OCI-LY3 (cell line): ENCODE measurements at regions not wholly inside any gene's neighbourhood (a gene's known extent, or its start where the extent isn't known, plus 50 kb on each side); places are given as distances from the start of the nearest gene placed in this dataset.

ENCODE experiments used
- H2AFZ ChIP-seq: fragments of 200-600, 300-600 bp; shearing (Covaris generic); 2 replicates; pipeline ENCODE4 v1.6.0; 2014; ENCODE audit warnings: antibody characterized with exemption, low read depth, low read length
- H3K27ac ChIP-seq: fragments of 200-600, 300-600 bp; sonication (generic); 2 replicates; pipeline ENCODE4 v1.5.1; 2014; ENCODE audit warnings: mild to moderate bottlenecking, low read length, moderate library complexity, mixed read lengths
- H3K27me3 ChIP-seq: fragments of 200-600, 300-600 bp; sonication (generic); 2 replicates; pipeline ENCODE4 v1.6.1; 2014; ENCODE audit warnings: low read depth, low read length, mixed read lengths
- H3K36me3 ChIP-seq: fragments of 200-600, 300-600 bp; sonication (generic); replicated peaks from 2 replicates; pipeline ENCODE3; 2014; ENCODE audit warnings: low read depth, low read length, mixed read lengths
- H3K4me1 ChIP-seq: fragments of 300-600, 200-600 bp; sonication (generic); 2 replicates; pipeline ENCODE4 v1.6.1; 2014; ENCODE audit warnings: low read length, mixed read lengths
- H3K4me2 ChIP-seq: fragments of 200-600, 300-600 bp; sonication (generic); 2 replicates; pipeline ENCODE4 v1.6.1; 2014; ENCODE audit warnings: low read length, mixed read lengths
- H3K4me3 ChIP-seq: fragments of 300-600, 200-600 bp; sonication (generic); 2 replicates; pipeline ENCODE4 v1.5.1; 2014; ENCODE audit warnings: antibody characterized with exemption, mild to moderate bottlenecking, low read length, moderate library complexity
- H3K79me2 ChIP-seq: fragments of 300-600, 200-600 bp; shearing (Covaris generic); 2 replicates; pipeline ENCODE4 v1.6.1; 2014; ENCODE audit warnings: mild to moderate bottlenecking, low read length, mixed read lengths
- H3K9ac ChIP-seq: fragments of 300-600, 200-600 bp; shearing (Covaris generic); 2 replicates; pipeline ENCODE4 v1.6.0; 2014; ENCODE audit warnings: mild to moderate bottlenecking, low read length, moderate library complexity
- H3K9me3 ChIP-seq: fragments of 200-600, 300-600 bp; shearing (Covaris generic); 2 replicates; pipeline ENCODE4 v1.6.1; 2014; ENCODE audit warnings: low read length, mixed read lengths; ENCODE audit not compliant: insufficient read depth
- H4K20me1 ChIP-seq: fragments of 200-600, 300-600 bp; sonication (generic); 2 replicates; pipeline ENCODE4 v1.6.1; 2016; ENCODE audit warnings: low read length, mixed read lengths; ENCODE audit not compliant: insufficient read depth
- EZH2phosphoT487 ChIP-seq: fragments of 200-600 bp; shearing (Covaris generic); IDR thresholded peaks from 2 replicates; pipeline ENCODE4 v1.6.1; 2018; ENCODE audit warnings: antibody characterized with exemption, mixed run types, low read depth
- TF ChIP-seq, protein P1 (sequence below): fragments of 200-600, 300-600 bp; sonication (generic); IDR thresholded peaks from 2 replicates; pipeline ENCODE4 v1.5.1; 2014; ENCODE audit warnings: antibody characterized with exemption, low read length, low read depth

DNA sequence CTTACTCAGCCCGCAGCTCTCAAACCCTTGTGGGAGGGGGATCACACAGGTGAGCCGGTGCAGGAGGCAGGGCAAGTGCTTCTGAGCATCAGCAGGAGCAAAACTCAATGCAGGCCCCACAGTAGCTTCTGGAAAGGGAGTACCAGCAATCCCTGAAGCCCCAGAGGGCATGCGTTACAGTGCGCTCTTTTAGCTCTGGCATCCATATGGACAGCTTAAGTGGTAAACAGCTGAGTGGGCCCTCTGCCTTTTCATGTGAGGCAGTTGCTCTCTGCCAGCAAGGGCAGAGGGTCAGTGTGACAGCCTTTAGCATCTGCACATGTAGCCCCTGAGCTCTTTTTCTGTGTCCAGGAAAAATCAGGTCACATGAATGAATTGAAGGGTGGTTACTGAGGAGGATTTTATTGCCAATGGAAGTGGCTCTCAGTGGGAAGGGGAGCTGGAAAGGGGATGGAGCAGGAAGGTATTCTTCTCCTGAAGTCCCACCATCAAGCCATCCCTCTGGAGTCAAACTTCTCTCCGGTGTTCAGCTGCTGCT, 464.3 kb upstream of the THRB start:
- no peak overlapping the region for H3K9ac ChIP-seq
- no peak overlapping the region for H2AFZ ChIP-seq
- no peak overlapping the region for H3K4me3 ChIP-seq
- H3K27ac ChIP-seq = no peak overlapping the region
- no peak overlapping the region for H3K4me2 ChIP-seq
- no peaks in the 10 kb centered on the region for H3K4me1 ChIP-seq
- no peaks in the 10 kb centered on the region for H4K20me1 ChIP-seq
- H3K27me3 ChIP-seq = peaks cover 10% of the 10 kb centered on the region; the same call in 1 of the 2 replicates
- H3K36me3 ChIP-seq = no peaks in the 10 kb centered on the region
- no peaks in the 10 kb centered on the region for H3K9me3 ChIP-seq
- TF ChIP-seq, protein P1, sequence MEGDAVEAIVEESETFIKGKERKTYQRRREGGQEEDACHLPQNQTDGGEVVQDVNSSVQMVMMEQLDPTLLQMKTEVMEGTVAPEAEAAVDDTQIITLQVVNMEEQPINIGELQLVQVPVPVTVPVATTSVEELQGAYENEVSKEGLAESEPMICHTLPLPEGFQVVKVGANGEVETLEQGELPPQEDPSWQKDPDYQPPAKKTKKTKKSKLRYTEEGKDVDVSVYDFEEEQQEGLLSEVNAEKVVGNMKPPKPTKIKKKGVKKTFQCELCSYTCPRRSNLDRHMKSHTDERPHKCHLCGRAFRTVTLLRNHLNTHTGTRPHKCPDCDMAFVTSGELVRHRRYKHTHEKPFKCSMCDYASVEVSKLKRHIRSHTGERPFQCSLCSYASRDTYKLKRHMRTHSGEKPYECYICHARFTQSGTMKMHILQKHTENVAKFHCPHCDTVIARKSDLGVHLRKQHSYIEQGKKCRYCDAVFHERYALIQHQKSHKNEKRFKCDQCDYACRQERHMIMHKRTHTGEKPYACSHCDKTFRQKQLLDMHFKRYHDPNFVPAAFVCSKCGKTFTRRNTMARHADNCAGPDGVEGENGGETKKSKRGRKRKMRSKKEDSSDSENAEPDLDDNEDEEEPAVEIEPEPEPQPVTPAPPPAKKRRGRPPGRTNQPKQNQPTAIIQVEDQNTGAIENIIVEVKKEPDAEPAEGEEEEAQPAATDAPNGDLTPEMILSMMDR = no peak
- no peak for TF ChIP-seq EZH2phosphoT487
- H3K79me2 ChIP-seq = no peaks in the 10 kb centered on the region

GRCh38 chr3:24963762-24964625, 464.1 kb upstream of the RARB start:
- H3K4me1 ChIP-seq = no peaks in the 10 kb centered on the region
- TF ChIP-seq, protein P1 = peak; percentile 70
- TF ChIP-seq EZH2phosphoT487 = no peak
- no peaks in the 10 kb centered on the region for H3K9me3 ChIP-seq
- H4K20me1 ChIP-seq = no peaks in the 10 kb centered on the region
- no peak overlapping the region for H3K4me2 ChIP-seq
- H3K27ac ChIP-seq = no peak overlapping the region
- H3K4me3 ChIP-seq = no peak overlapping the region
- H2AFZ ChIP-seq = no peak overlapping the region
- no peaks in the 10 kb centered on the region for H3K79me2 ChIP-seq
- no peaks in the 10 kb centered on the region for H3K36me3 ChIP-seq
- no peak overlapping the region for H3K9ac ChIP-seq
- H3K27me3 ChIP-seq = no peaks in the 10 kb centered on the region

GRCh38 chr3:24965706-24966385, 462.2 kb upstream of the RARB start:
- H3K9me3 ChIP-seq = no peaks in the 10 kb centered on the region
- H3K79me2 ChIP-seq = no peaks in the 10 kb centered on the region
- no peak overlapping the region for H3K4me3 ChIP-seq
- no peaks in the 10 kb centered on the region for H3K36me3 ChIP-seq
- H3K4me2 ChIP-seq = no peak overlapping the region
- H3K9ac ChIP-seq = no peak overlapping the region
- TF ChIP-seq, protein P1 = no peak
- TF ChIP-seq EZH2phosphoT487 = no peak
- no peak overlapping the region for H3K27ac ChIP-seq
- H4K20me1 ChIP-seq = no peaks in the 10 kb centered on the region
- H2AFZ ChIP-seq = no peak overlapping the region
- no peaks in the 10 kb centered on the region for H3K4me1 ChIP-seq
- no peaks in the 10 kb centered on the region for H3K27me3 ChIP-seq

DNA sequence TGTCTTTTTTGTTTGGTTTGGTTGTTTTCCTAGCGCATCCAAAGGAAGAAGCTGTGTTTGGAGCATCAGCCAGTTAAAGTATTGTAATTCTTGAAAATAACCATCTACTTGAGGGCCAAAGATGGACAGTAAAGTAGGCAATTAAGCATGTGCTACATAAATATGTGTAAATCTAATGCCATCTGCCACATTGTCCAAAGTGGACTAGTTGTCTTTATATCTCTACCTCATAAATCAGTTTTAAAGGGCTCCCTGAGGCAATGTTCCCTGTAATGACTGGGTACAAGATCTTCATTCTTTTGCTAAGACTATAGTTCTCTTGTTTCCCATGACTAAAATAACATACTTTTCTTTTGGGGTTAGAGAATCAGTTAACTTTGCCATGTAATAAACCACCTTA, 460.0 kb upstream of the RARB start:
- H3K27me3 ChIP-seq = no peaks in the 10 kb centered on the region
- H3K9ac ChIP-seq = no peak overlapping the region
- H3K4me1 ChIP-seq = no peaks in the 10 kb centered on the region
- TF ChIP-seq EZH2phosphoT487 = no peak
- TF ChIP-seq, protein P1 = no peak
- H3K4me3 ChIP-seq = no peak overlapping the region
- H2AFZ ChIP-seq = no peak overlapping the region
- no peaks in the 10 kb centered on the region for H3K36me3 ChIP-seq
- no peaks in the 10 kb centered on the region for H4K20me1 ChIP-seq
- no peaks in the 10 kb centered on the region for H3K9me3 ChIP-seq
- no peak overlapping the region for H3K4me2 ChIP-seq
- no peak overlapping the region for H3K27ac ChIP-seq
- no peaks in the 10 kb centered on the region for H3K79me2 ChIP-seq
